ENCODE measurements at regions not wholly inside any gene's neighbourhood (a gene's known extent, or its start where the extent isn't known, plus 50 kb on each side); places are given as distances from the start of the nearest gene placed in this dataset.

DNA sequence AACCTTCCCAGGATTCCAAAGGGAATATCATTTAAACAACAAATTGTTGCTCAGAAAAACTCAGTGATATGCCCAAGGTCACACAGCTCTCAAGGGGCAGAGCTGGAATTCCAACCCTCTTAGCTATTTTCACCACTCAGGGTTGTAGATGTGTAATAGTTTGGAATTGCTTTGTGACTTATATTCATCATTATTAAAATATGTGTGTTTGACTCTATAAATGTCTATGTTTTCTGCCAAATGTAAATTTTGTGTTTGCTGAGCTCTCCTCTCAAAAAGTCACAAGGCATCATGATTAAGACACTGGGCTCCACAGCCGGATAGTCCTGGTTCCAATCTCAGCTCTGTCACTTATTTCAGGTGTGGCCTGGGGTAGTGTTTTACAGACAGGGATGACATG, 407.3 kb downstream of the TMEM135 start:
- no peak for TF ChIP-seq GATA2 (IDR thresholded peaks at IDR 0.05; ENCODE audit: low read depth, low read length)

- TF ChIP-seq GATA3 (IDR thresholded peaks at IDR 0.05; ENCODE audit: low read depth, low read length) (no peak), GATA2 (IDR thresholded peaks at IDR 0.05; ENCODE audit: low read depth, low read length) (no peak)
Observed at GRCh38 chr11:87443707-87444106, 406.0 kb downstream of the TMEM135 start.

DNA sequence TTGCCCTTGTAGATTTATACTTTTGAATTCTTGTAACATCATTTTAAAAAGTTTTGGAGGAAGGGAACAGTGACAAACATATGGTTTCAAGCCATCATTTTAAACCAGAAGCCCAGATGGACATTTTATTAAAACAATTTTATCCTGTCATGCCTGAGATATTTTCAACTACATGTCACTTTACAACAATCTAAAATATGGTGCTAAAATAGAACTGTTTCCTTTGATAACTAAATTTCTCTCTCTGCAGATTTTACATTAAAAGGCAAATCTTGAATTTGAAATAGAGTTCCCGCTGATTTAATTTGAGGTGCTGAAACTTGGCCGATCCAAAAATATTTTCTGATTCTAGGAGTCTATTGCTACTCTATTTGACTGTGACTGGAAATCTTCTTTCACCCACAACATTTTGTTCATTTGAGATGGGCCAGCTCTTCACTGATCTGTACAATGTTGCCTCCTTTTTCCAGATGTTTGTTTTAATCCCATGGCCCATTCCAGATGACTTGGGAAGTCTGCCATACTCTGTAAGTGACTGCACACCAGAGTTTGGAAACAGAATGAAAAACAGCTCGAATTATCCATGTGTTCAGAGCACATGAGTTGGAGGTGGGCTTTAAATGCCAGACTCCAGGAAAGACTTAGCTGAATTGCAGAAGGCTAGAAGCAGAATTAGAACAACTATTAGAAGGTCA, 402.5 kb downstream of the TMEM135 start:
- no peak for TF ChIP-seq GATA2 (IDR thresholded peaks at IDR 0.05; ENCODE audit: low read depth, low read length)
- TF ChIP-seq GATA3 (IDR thresholded peaks at IDR 0.05; ENCODE audit: low read depth, low read length): no peak

DNA sequence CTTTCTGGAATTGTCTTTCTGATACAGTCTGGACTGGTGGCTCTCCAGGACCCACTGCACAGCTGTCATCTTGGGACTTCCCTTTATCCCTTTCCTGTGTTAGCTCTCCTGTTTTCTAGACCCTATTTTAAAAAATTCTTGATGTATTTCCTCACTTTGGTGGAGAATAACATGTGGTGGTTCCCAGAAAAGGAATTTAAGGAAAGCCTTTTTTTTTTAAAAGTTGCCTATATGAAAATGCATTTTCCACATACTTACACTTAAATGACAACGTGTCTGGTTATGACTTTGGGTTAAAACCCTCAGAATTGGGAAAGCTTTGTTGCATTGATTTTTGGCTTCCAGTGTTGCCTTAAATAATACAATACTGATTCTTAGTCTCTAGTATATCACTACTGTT, 400.7 kb downstream of the TMEM135 start:
- TF ChIP-seq GATA3 (IDR thresholded peaks at IDR 0.05; ENCODE audit: low read depth, low read length): no peak
- no peak for TF ChIP-seq GATA2 (IDR thresholded peaks at IDR 0.05; ENCODE audit: low read depth, low read length)

GRCh38 chr11:87437844-87438223, 400.1 kb downstream of the TMEM135 start:
- TF ChIP-seq GATA2 (IDR thresholded peaks at IDR 0.05; ENCODE audit: low read depth, low read length) (no peak), GATA3 (IDR thresholded peaks at IDR 0.05; ENCODE audit: low read depth, low read length) (no peak)

DNA sequence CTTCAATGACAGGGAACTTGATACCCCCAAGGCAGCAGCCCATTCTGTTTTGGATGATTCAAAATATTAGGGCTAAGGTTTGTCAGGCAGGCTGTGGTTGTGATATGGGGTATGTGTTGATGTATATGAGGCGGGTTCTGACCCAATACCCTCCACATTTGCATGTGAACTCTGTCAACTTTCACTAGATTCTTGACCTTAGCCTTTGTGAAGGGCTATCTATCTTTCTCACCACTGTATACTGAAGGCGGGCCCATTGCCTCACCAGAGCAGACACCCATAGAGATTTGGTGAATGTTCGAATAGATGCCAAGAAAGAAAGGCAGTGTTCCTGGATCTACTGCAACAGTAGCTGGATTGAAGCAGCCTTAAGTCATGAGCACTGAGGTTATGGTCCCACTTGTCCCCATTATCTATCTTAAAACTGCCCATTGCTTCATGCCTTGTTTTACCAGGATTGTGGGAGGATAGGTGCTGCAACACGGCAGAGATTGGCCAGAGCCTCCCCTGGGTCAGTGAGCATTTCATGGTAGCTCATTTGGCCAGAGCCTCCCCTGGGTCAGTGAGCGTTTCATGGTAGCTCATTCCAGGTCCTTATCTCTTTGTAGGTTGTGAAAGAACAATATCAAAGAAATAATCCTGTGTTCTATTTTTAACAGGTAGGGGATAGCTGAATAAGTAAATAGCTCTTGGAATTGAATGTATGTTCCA, 399.6 kb downstream of the TMEM135 start:
- TF ChIP-seq GATA3 (IDR thresholded peaks at IDR 0.05; ENCODE audit: low read depth, low read length): no peak
- TF ChIP-seq GATA2 (IDR thresholded peaks at IDR 0.05; ENCODE audit: low read depth, low read length): no peak

DNA sequence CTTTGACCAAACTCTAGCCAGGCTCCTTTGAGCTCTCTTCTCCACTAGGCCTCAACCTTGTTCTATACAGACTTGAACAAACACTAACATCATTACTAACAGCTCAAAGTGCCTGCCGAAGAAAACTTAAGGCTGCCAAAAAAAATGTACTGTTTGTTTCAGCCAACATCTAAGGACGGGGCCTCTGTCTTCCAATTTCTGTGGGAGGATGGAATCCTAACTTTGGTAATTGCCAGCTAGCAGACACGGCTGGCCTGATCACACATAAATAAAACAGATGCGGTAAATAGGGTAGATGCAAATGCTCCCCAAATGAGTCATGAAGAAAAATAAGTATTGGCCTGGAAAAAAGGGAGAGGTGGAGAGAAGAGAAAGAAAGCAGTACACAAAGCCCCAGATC, 394.3 kb downstream of the TMEM135 start:
- TF ChIP-seq GATA2 (IDR thresholded peaks at IDR 0.05; ENCODE audit: low read depth, low read length) (no peak), GATA3 (IDR thresholded peaks at IDR 0.05; ENCODE audit: low read depth, low read length) (no peak)

DNA sequence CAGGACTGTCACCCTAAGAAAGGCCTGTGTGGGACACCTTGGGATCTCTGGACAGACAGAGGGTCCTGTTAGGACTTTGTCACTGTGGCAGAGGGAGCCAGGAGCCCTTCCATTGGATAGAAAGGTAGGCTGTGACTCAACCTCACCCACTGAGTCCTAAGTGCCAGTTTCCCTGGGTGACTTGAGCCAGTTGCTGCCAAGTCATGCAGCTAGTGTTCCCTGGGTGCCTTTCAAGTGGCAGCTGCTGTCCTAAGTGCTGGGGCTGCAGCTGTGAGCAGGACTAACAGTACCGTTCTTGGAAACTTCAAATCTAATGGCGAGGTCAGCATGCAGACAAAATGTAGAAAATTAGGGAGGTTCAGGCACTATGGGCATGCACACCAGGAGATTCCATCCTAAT, 393.7 kb downstream of the TMEM135 start:
- TF ChIP-seq GATA2 (IDR thresholded peaks at IDR 0.05; ENCODE audit: low read depth, low read length) (no peak), GATA3 (IDR thresholded peaks at IDR 0.05; ENCODE audit: low read depth, low read length) (no peak)

- TF ChIP-seq GATA3 (IDR thresholded peaks at IDR 0.05; ENCODE audit: low read depth, low read length) (no peak), GATA2 (IDR thresholded peaks at IDR 0.05; ENCODE audit: low read depth, low read length) (no peak)
Observed at GRCh38 chr11:87430821-87431220, 393.1 kb downstream of the TMEM135 start.

DNA sequence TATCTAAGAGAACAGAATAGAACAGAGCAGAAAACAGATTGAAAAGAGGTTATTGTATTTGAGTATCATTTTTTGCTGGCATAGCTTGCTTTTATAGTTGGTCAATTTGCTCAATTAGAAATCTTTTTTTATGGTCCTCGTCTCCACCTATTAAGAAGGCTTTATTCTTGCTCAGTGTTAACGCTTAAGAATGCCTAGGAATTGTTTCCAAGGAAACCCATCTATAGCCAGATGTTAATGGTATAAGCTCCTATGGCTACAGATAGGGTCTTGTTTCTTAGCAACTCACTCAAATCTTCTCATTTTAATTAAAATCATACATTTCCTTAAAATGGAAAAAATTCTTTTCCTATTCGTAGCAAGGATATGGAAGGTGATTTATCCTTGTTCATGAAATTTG, 392.3 kb downstream of the TMEM135 start:
- TF ChIP-seq GATA2 (IDR thresholded peaks at IDR 0.05; ENCODE audit: low read depth, low read length): no peak
- TF ChIP-seq GATA3 (IDR thresholded peaks at IDR 0.05; ENCODE audit: low read depth, low read length): no peak

DNA sequence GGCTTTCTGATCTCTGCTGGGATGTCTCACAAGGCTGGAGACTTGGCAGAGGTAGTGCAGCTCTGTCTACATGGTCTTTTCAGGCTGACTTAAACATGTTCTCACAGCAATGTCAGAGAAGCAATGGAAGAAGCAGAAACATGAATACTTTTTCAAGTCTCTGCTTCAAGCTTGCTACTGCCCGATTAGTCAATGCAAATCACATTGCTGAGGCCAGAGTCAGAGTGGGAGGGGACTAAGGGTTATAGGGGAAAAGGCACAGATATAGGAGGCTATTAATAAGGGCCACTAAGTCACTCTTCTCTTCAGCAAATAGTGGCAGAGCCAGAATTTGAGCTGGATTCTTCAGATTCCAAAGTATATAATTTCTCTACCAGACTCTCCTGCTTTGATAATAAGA, 390.5 kb downstream of the TMEM135 start:
- TF ChIP-seq GATA2 (IDR thresholded peaks at IDR 0.05; ENCODE audit: low read depth, low read length) (no peak), GATA3 (IDR thresholded peaks at IDR 0.05; ENCODE audit: low read depth, low read length) (no peak)

GRCh38 chr11:87425943-87426342, 388.2 kb downstream of the TMEM135 start:
- TF ChIP-seq GATA3 (IDR thresholded peaks at IDR 0.05; ENCODE audit: low read depth, low read length) (no peak), GATA2 (IDR thresholded peaks at IDR 0.05; ENCODE audit: low read depth, low read length) (no peak)

GRCh38 chr11:87425391-87425790, 387.7 kb downstream of the TMEM135 start:
- TF ChIP-seq GATA3 (IDR thresholded peaks at IDR 0.05; ENCODE audit: low read depth, low read length) (no peak), GATA2 (IDR thresholded peaks at IDR 0.05; ENCODE audit: low read depth, low read length) (no peak)

- TF ChIP-seq GATA2 (IDR thresholded peaks at IDR 0.05; ENCODE audit: low read depth, low read length) (no peak), GATA3 (IDR thresholded peaks at IDR 0.05; ENCODE audit: low read depth, low read length) (no peak)
Observed at GRCh38 chr11:87423161-87423560, 385.4 kb downstream of the TMEM135 start.

DNA sequence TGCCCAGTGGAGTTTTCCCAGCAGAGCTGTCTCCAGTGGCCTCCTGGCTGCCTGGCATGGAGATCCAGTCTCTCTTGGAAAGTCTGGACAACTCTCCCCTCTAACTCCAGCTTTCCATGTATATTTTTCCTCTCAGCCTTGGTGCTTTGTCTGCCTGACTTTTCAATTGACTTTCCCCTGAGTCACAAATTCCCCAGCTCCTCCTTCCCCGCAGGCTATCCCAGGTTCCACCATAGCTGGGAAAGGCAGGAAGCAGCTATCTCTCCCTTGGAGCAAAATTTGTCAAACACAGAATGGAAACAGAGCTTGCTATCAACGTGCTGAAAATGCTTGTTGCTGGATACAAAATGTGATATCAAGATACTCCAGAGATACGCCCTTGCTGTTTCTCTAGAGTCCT, 384.8 kb downstream of the TMEM135 start:
- TF ChIP-seq GATA2 (IDR thresholded peaks at IDR 0.05; ENCODE audit: low read depth, low read length): no peak
- TF ChIP-seq GATA3 (IDR thresholded peaks at IDR 0.05; ENCODE audit: low read depth, low read length): no peak
